ES-I3 (cell line): ENCODE measurements at regions not wholly inside any gene's neighbourhood (a gene's known extent, or its start where the extent isn't known, plus 50 kb on each side); places are given as distances from the start of the nearest gene placed in this dataset.
"Not testable (repeated sequence)": the region's sequence is repeated elsewhere in the genome, so short reads cannot be mapped to it uniquely, and the experiment has no call there.

Experiments
- H3K36me3 ChIP-seq: 2 replicates; pipeline ENCODE4 v1.6.1; 2013; ENCODE audit warnings: mild to moderate bottlenecking, low read length, control low read depth, moderate library complexity; ENCODE audit not compliant: insufficient read depth
- H3K4me1 ChIP-seq: 2 replicates; pipeline ENCODE4 v1.6.1; 2013; ENCODE audit warnings: mild to moderate bottlenecking, control low read depth, low read length; ENCODE audit not compliant: insufficient read depth
- H3K9ac ChIP-seq: 2 replicates; pipeline ENCODE4 v1.6.1; 2013; ENCODE audit warnings: low read depth, mild to moderate bottlenecking, low read length, moderate library complexity
- H3K9me3 ChIP-seq: 2 replicates; pipeline ENCODE4 v1.6.1; 2013; ENCODE audit warnings: mild to moderate bottlenecking, low read length, moderate library complexity; ENCODE audit not compliant: control insufficient read depth, insufficient read depth

DNA sequence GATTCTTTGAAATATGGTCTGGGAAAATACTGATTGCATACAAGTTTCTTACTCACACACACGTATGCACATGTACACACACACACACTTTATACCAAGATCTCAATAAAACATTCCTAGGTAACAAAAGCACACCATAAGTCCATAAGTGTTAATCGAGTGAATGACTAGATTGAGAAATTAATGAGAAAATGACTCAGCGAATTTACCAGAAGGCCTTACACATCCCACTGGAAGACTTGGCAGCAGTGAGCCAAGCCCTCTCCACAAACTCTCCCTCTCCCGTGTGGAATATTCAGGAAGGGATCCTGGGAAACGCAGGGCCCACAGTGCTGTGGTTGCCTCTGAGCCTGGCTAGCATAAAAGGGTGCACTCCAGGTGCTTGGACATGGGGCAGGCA lies 227.2 kb downstream of the LY86 start:
- Histone ChIP-seq H3K36me3 (no peaks in the 10 kb centered on the region), H3K9ac (no peak overlapping the region), H3K4me1 (peaks cover 31% of the 10 kb centered on the region), H3K9me3 (no peaks in the 10 kb centered on the region)

DNA sequence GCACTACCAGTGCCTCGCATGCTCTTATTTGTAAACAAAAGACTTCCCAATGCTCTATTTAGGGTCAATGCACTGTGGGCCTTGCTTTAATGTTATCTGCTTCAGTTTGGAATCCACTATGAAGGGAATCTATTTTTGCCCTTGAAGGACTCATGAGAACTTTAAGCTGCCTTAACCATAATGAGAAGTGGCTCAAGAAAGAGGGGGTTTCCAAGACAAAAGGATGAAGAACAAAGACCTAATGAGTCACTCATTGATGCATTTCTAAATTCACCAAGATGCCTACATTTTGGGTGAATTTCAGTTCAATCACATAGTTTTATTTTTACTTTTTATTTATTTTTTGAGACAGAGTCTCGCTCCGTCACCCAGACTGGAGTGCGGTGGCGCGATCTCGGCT lies 228.2 kb downstream of the LY86 start:
- H3K36me3 ChIP-seq: no peaks in the 10 kb centered on the region
- no peaks in the 10 kb centered on the region for H3K9me3 ChIP-seq
- H3K9ac ChIP-seq: no peak overlapping the region
- H3K4me1 ChIP-seq: peaks cover 30% of the 10 kb centered on the region

DNA sequence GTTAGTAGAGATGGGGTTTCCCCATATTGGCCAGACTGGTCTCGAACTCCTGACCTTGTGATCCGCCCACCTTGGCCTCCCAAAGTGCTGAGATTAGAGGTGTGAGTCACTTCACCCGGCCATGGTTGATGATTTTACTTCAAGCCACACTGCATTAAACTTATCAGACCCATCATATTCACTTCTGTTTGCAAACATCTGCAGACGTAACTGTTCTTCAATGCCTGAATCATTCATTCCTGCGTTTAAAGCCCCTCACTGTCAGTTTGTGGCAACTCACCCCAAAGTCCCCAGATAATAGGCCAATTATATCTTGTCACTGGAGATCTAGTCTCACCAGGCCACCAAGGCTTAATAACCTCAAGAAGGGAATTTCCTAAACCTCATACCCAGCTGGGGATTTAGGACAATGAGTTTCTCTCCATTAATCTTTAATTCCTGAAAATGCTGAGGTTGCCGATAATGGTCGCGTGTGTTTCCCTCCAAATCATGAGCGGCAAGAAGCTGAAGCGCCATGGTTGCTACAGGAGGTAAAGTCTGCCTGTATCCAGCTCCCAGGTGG lies 229.6 kb downstream of the LY86 start:
- Histone ChIP-seq H3K9ac (no peak overlapping the region), H3K36me3 (no peaks in the 10 kb centered on the region), H3K9me3 (no peaks in the 10 kb centered on the region), H3K4me1 (peaks cover 19% of the 10 kb centered on the region)

- peaks cover 36% of the 10 kb centered on the region for H3K4me1 ChIP-seq
- H3K9ac ChIP-seq: no peak overlapping the region
- no peaks in the 10 kb centered on the region for H3K36me3 ChIP-seq
- no peaks in the 10 kb centered on the region for H3K9me3 ChIP-seq
These were observed 232.2 kb downstream of the LY86 start for GRCh38 chr6:6820641-6821238.

DNA sequence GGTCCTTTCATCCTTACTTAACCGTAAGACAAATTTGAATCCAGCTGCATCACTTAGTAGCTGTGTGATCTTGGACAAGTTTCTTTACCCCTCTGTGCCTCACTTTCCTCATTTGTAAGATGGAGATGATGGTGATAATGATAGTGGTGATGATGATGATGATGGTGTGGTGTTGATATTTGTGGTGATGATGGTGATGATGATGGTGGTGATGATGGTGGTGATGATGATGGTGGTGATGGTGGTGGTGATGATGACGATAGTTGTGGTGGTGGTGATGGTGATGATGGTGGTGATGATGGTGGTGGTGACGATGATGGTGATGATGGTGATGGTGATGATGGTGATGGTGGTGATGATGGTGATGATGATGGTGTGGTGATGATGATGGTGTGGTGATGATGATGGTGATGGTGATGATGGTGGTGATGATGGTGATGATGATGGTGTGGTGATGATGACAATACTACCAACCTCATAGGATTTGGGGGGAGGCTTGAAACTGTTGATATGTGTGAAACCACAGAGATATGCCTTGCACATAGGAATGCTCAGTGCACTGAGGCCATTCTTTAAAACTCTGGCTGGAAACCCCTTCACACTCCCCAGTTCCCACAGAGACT lies 233.2 kb downstream of the LY86 start:
- peaks cover 37% of the 10 kb centered on the region for H3K4me1 ChIP-seq
- H3K36me3 ChIP-seq: no peaks in the 10 kb centered on the region
- H3K9ac ChIP-seq: no peak overlapping the region
- H3K9me3 ChIP-seq: no peaks in the 10 kb centered on the region

DNA sequence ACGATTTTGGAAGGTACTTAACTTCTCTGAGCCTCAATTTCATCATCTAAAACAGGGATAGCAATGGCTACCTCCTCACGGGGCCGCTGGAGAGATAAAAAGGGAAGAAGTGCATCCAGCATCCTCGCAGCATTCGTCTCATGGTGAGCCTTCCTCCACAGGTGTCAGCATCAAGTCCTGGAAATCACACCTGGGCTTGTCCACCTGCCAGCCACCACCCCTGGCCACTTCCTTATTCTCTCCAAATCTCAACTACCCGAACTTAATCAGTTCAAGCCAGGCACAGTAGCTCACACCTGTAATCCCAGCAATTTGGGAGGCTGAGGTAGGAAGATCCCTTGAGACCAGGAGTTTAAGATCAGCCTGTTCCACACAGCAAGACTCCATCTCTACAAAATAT lies 234.5 kb downstream of the LY86 start:
- H3K9ac ChIP-seq: no peak overlapping the region
- no peaks in the 10 kb centered on the region for H3K36me3 ChIP-seq
- peaks cover 37% of the 10 kb centered on the region for H3K4me1 ChIP-seq
- no peaks in the 10 kb centered on the region for H3K9me3 ChIP-seq

DNA sequence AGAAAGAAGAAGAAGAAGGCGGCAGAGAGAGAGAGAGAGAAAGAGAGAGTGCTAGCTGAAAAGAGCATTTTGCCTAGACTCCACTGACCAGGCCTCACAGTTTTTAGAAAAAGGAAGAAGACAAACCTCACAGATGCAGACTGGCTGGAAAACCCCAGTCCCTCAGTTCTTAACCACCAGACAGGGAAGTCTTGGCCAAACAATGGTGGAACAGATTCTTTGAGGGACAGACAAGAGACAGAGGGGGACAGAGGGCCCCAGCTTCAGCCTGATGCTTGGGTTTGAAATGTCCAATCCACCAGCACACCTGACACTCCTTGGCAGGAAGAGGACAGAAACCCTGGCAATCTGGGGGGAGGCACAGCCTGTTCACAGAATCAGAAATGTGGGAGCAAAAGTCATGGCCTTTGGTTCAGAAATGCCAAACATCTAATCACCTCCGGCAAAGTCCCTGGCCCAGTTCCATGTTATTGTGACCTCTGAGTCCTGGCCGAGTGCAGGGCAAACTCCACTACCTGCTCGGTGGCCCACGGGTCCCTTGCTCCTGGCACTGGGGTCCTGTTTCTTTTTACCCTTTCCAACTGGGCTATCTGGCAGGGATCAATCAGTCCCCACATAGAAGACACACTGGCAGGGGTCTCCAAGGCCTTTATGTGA lies 235.2 kb downstream of the LY86 start:
- no peaks in the 10 kb centered on the region for H3K9me3 ChIP-seq
- H3K4me1 ChIP-seq: peaks cover 32% of the 10 kb centered on the region
- H3K9ac ChIP-seq: no peak overlapping the region

DNA sequence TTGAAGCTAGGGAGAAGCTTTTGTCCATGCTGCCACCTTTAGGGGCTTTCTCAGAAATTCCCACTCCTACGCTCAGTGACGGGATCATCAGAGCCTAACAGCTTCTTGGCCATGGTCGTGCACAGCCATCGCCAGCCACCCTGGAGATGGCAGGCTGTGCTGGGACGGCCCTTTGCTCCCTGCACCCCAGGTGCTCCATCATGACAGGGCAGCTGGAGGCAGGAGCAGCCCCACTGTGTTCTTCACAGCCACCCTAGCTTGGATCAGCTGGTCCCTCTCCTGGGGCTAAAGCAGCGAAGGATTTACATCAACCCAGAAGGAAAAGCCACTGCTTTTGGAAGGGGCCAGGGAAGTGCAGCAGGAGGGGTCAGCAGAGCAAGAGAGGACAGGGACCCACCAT lies 235.9 kb downstream of the LY86 start:
- H3K36me3 ChIP-seq: no peaks in the 10 kb centered on the region
- no peak overlapping the region for H3K9ac ChIP-seq
- no peaks in the 10 kb centered on the region for H3K9me3 ChIP-seq
- peaks cover 30% of the 10 kb centered on the region for H3K4me1 ChIP-seq

More for the DNA sequence above, 235.2 kb downstream of the LY86 start:
- H3K36me3 ChIP-seq: no peaks in the 10 kb centered on the region

DNA sequence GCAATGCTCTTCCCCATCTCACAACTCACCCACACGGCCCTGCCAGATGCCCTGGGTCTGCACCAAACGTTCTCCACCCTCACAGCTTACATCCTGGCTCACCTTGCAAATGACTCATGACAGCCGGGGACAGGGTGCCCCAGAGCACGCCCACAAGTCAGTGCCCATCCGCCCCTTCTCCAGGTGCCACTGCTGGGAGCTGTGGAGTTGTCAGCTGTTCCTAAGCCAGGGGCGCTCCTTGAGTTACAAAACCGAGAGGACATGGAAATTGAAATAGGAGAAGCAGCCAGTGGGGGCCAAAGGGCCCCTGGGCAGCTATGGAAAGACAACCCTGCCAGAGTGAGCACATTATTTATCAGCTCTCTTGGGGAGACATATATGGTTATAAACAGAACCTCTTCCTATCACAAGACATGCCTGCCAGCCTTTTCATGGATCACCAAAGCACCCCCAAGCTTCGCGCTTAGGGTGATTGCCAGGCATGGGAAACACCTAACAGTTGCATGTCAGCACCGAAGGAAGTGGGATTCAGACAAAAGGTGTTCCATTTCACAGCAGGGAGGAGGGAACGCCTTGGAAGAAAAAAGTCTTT lies 236.8 kb downstream of the LY86 start:
- Histone ChIP-seq H3K4me1 (peaks cover 25% of the 10 kb centered on the region), H3K9ac (no peak overlapping the region), H3K9me3 (no peaks in the 10 kb centered on the region)

GRCh38 chr6:6826095-6826901 lies 237.8 kb downstream of the LY86 start:
- Histone ChIP-seq H3K4me1 (peaks cover 17% of the 10 kb centered on the region), H3K9ac (no peak overlapping the region), H3K36me3 (no peaks in the 10 kb centered on the region), H3K9me3 (no peaks in the 10 kb centered on the region)

More for the DNA sequence above, 236.8 kb downstream of the LY86 start:
- no peaks in the 10 kb centered on the region for H3K36me3 ChIP-seq

DNA sequence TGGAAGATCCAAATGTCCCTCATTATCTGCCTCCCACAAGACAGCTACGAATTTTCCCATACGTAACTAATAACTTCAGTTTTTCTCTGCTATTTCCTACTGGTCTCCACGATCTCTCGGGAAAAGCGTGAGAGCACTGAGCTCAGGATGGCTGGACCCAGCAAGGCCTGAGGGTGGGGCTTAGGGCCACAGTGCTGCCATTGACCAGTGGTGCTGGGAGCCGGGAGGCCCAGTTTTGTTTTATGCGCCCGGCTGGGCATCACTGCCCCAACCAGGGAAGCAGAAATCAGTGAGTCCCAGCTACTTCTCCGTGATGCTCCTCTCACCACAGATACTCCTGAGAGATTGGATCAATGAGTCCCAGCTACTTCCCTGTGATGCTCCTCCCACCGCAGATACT lies 238.4 kb downstream of the LY86 start:
- Histone ChIP-seq H3K36me3 (no peaks in the 10 kb centered on the region), H3K9me3 (no peaks in the 10 kb centered on the region), H3K9ac (no peak overlapping the region), H3K4me1 (peaks cover 17% of the 10 kb centered on the region)

DNA sequence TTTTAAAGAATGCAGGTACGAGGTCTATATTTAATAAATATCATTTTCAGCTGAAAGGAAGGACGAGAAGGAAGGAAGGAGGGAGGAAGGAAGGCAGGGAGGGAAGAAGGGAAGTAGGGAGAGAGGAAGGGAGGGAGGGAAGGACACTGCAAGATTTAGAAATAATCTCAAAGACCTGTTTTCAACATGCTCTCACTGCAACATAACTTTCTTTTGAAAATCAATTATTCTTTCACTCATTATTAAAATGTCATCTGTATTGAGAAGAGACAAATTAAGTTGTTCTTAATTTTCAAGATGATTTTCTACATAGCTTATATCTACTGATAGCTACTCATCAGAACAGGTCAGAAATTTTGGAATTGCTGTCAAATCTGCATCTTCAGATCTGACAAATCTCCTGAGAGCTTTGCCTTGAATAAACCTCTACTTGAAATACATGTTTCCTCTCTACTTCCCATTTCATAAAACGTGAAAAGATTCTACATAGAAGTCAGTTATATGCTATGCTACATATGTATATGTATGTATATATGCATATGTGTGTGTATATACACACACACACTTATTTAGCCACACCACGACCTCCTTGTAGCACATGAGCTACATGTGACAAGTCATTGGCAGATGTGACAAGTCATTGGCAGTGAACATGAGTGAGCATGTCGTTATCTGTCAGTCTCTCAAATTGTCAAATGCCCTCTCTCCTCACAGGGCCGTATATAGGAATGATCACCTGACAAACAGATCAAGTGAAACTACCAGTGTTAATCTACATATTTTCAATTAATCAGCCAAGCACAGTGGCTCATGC lies 241.6 kb downstream of the LY86 start:
- Histone ChIP-seq H3K9ac (no peak overlapping the region), H3K4me1 (peaks cover 7% of the 10 kb centered on the region), H3K36me3 (no peaks in the 10 kb centered on the region), H3K9me3 (no peaks in the 10 kb centered on the region)

DNA sequence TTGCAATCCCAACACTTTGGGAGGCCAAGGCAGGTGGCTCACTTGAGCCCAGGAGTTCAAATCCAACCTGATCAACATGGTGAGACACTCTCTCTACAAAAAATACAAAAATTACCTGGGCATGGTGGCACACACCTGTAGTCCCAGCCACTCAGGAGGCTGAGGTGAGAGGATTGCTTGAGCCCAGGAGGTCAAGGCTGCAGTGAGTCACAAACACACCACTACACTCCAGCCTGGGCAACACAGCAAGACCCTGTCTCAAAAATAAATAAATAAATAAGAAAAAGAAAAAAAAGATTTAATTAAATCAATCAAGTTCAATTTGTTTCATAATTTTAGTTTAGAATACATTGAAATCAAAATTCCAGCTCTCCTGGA lies 242.2 kb downstream of the LY86 start:
- not testable (repeated sequence) for H3K4me1 ChIP-seq, H3K36me3 ChIP-seq, H3K9ac ChIP-seq, H3K9me3 ChIP-seq
